GM10266 (cell line): ENCODE measurements at regions not wholly inside any gene's neighbourhood (a gene's known extent, or its start where the extent isn't known, plus 50 kb on each side); places are given as distances from the start of the nearest gene placed in this dataset.
"Not testable (repeated sequence)": the region's sequence is repeated elsewhere in the genome, so short reads cannot be mapped to it uniquely, and the experiment has no call there.

Source experiments
- DNase-seq: peaks from one replicate; pipeline ENCODE4 v3.0.0; 2012; ENCODE audit errors: extremely low spot score
- CTCF ChIP-seq: IDR thresholded peaks from 2 replicates; pipeline ENCODE4 v1.5.1; 2012; ENCODE audit warnings: mild to moderate bottlenecking, low read depth; ENCODE audit not compliant: control insufficient read depth, insufficient read depth; ENCODE audit errors: missing control alignments

GRCh38 chrX:7503251-7503650 is 339.7 kb upstream of the VCX start:
- no peak for DNase-seq

GRCh38 chrX:7500386-7500785 is 342.6 kb upstream of the VCX start:
- no peak for TF ChIP-seq CTCF
- no peak for DNase-seq

More at GRCh38 chrX:7503251-7503650, 339.7 kb upstream of the VCX start:
- TF ChIP-seq CTCF, result no peak

- TF ChIP-seq CTCF, result no peak
- no peak for DNase-seq
Measured at GRCh38 chrX:7486505-7486904, 338.6 kb upstream of the PUDP start.

GRCh38 chrX:7485061-7485460 is 337.1 kb upstream of the PUDP start:
- DNase-seq, result no peak
- TF ChIP-seq CTCF, result no peak

- DNase-seq, result no peak
- no peak for TF ChIP-seq CTCF
Measured at GRCh38 chrX:7480721-7481120, 332.8 kb upstream of the PUDP start.

GRCh38 chrX:7462110-7462509 is 314.2 kb upstream of the PUDP start:
- no peak for TF ChIP-seq CTCF
- DNase-seq, result no peak

GRCh38 chrX:7461051-7461450 is 313.1 kb upstream of the PUDP start:
- not testable (repeated sequence) for DNase-seq

GRCh38 chrX:7447801-7448499 is 300.0 kb upstream of the PUDP start:
- no peak for TF ChIP-seq CTCF

More at GRCh38 chrX:7447801-7448499, 300.0 kb upstream of the PUDP start:
- no peak for DNase-seq
